HG02973 (cell line): ENCODE measurements at regions not wholly inside any gene's neighbourhood (a gene's known extent, or its start where the extent isn't known, plus 50 kb on each side); places are given as distances from the start of the nearest gene placed in this dataset.

Source experiments
- ATAC-seq: cut with Tn5 transposase; IDR thresholded peaks from one replicate; pipeline ENCODE4 v1.9.1; 2021; ENCODE audit warnings: moderate library complexity; ENCODE audit not compliant: unreplicated experiment

GRCh38 chr19:32186542-32187330, 158.7 kb upstream of the ZNF507 start:
- no peak for ATAC-seq

GRCh38 chr19:32188921-32189320, 156.5 kb upstream of the ZNF507 start:
- ATAC-seq = no peak

- no peak for ATAC-seq
Measured at GRCh38 chr19:32189956-32190706, 155.3 kb upstream of the ZNF507 start.

GRCh38 chr19:32191921-32192320, 153.5 kb upstream of the ZNF507 start:
- ATAC-seq = no peak

GRCh38 chr19:32195706-32196610, 149.5 kb upstream of the ZNF507 start:
- no peak for ATAC-seq

- ATAC-seq = no peak
Measured at GRCh38 chr19:32196690-32197420, 148.6 kb upstream of the ZNF507 start.

GRCh38 chr19:32197896-32198882, 147.2 kb upstream of the ZNF507 start:
- ATAC-seq = no peak

GRCh38 chr19:32199501-32200040, 145.8 kb upstream of the ZNF507 start:
- ATAC-seq = no peak

- ATAC-seq = no peak
Measured at GRCh38 chr19:32200312-32201038, 144.9 kb upstream of the ZNF507 start.

GRCh38 chr19:32201211-32201610, 144.2 kb upstream of the ZNF507 start:
- no peak for ATAC-seq

- no peak for ATAC-seq
Measured at GRCh38 chr19:32201636-32202051, 143.8 kb upstream of the ZNF507 start.

- no peak for ATAC-seq
Measured at GRCh38 chr19:32202244-32202643, 143.2 kb upstream of the ZNF507 start.

GRCh38 chr19:32203161-32203560, 142.2 kb upstream of the ZNF507 start:
- no peak for ATAC-seq

GRCh38 chr19:32206065-32206464, 139.3 kb upstream of the ZNF507 start:
- no peak for ATAC-seq

- no peak for ATAC-seq
Measured at GRCh38 chr19:32208060-32208459, 137.3 kb upstream of the ZNF507 start.

GRCh38 chr19:32219392-32219791, 126.0 kb upstream of the ZNF507 start:
- ATAC-seq = no peak

- no peak for ATAC-seq
Measured at GRCh38 chr19:32219881-32220472, 125.4 kb upstream of the ZNF507 start.

GRCh38 chr19:32220951-32221350, 124.5 kb upstream of the ZNF507 start:
- ATAC-seq = no peak
